Activated CD4-positive, alpha-beta memory T cell treated with anti-CD3 and anti-CD28 coated beads, Interleukin-2, amount 10 ng/mL, durations not matched to agents 7 days and 5 days (primary cell): ENCODE measurements at regions not wholly inside any gene's neighbourhood (a gene's known extent, or its start where the extent isn't known, plus 50 kb on each side); places are given as distances from the start of the nearest gene placed in this dataset.

Experiments used
- CTCF ChIA-PET: fragments of 350-600 bp; sonication (Branson Sonifier 250); formaldehyde crosslinking; loops from one replicate; lab custom pipeline; 2021; ENCODE audit warnings: antibody characterized with exemption, inconsistent platforms; lab: Charles Lee
- POLR2A ChIA-PET: fragments of 350-600 bp; sonication (Branson Sonifier 250); formaldehyde crosslinking; loops from one replicate; lab custom pipeline; 2021; ENCODE audit warnings: antibody characterized with exemption; lab: Charles Lee
- DNase-seq: peaks from one replicate; pipeline ENCODE4 v3.0.0-alpha.2; 2020
- H3K27ac Mint-ChIP-seq: one replicate; pipeline ENCODE4 v1.8.0; 2021; ENCODE audit warnings: mild to moderate bottlenecking, mixed read lengths
- H3K27me3 Mint-ChIP-seq: one replicate; pipeline ENCODE4 v1.8.0; 2021; ENCODE audit warnings: mixed read lengths
- H3K36me3 Mint-ChIP-seq: one replicate; pipeline ENCODE4 v1.8.0; 2021; ENCODE audit warnings: low read depth, mixed read lengths
- H3K4me1 Mint-ChIP-seq: one replicate; pipeline ENCODE4 v1.8.0; 2021; ENCODE audit warnings: mixed read lengths
- H3K4me3 Mint-ChIP-seq: one replicate; pipeline ENCODE4 v1.8.0; 2021; ENCODE audit warnings: mild to moderate bottlenecking, mixed read lengths
- H3K9me3 Mint-ChIP-seq: one replicate; pipeline ENCODE4 v1.8.0; 2021; ENCODE audit warnings: mixed read lengths

- peaks cover 7% of the 10 kb centered on the region for H3K9me3 Mint-ChIP-seq
- no peak overlapping the region for H3K4me3 Mint-ChIP-seq
- H3K27me3 Mint-ChIP-seq = no peaks in the 10 kb centered on the region
- DNase-seq = no peak
- no peaks in the 10 kb centered on the region for H3K4me1 Mint-ChIP-seq
- H3K36me3 Mint-ChIP-seq = no peaks in the 10 kb centered on the region
- ChIA-PET POLR2A (no interaction called here), CTCF (no interaction called here)
- no peak overlapping the region for H3K27ac Mint-ChIP-seq
These were observed 618.8 kb downstream of the TBC1D22A start for GRCh38 chr22:47381240-47381639.

DNA sequence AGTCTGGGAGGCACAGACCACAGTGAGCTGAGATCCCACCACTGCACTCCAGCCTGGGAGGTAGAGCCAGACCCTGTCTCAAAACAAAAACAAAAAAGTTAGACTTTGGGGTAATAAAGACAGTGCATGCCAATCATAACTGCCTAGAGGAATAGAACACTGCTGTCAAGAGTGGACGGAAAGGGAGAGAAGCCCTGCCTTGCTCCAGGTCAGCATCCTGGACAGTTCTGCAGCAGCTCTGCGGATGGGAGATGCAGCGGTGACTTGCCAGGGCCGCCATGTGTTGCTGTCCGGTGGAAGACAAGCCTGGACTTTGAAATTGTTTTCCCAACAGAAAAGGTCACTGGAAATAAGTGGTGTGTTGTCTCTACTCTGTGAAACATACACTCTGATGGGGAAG, 618.2 kb downstream of the TBC1D22A start:
- Mint-ChIP-seq H3K27ac (no peak overlapping the region), H3K36me3 (no peaks in the 10 kb centered on the region), H3K9me3 (peaks cover 7% of the 10 kb centered on the region), H3K4me3 (no peak overlapping the region), H3K4me1 (no peaks in the 10 kb centered on the region), H3K27me3 (no peaks in the 10 kb centered on the region)
- ChIA-PET POLR2A (no interaction called here), CTCF (no interaction called here)
- DNase-seq = no peak

DNA sequence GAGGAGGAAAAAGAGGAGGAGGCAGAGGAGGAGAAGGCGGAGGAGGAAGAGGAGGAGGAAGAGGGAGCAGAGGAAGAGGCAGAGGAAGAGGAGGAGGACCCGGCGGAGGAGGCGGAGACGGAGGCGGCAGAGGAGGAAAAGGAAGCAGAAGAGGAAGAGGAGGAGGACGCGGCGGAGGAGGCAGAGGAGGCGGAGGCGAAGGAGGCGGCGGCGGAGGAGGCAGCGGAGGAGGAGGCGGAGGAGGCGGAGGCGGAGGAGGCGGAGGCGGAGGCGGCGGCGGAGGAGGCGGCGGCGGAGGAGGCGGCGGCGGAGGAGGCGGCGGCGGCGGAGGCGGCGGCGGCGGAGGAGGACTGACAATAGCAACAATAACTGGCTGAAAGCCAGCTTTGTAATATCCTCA, 616.6 kb downstream of the TBC1D22A start:
- ChIA-PET POLR2A (no interaction called here), CTCF (no interaction called here)

GRCh38 chr22:47377926-47378560, 615.6 kb downstream of the TBC1D22A start:
- H3K27ac Mint-ChIP-seq = no peak overlapping the region
- peaks cover 7% of the 10 kb centered on the region for H3K9me3 Mint-ChIP-seq
- no peaks in the 10 kb centered on the region for H3K36me3 Mint-ChIP-seq
- DNase-seq = no peak
- CTCF ChIA-PET = no interaction called here
- POLR2A ChIA-PET = no interaction called here
- no peaks in the 10 kb centered on the region for H3K27me3 Mint-ChIP-seq
- no peaks in the 10 kb centered on the region for H3K4me1 Mint-ChIP-seq
- no peak overlapping the region for H3K4me3 Mint-ChIP-seq

More for the DNA sequence above, 616.6 kb downstream of the TBC1D22A start:
- no peaks in the 10 kb centered on the region for H3K4me1 Mint-ChIP-seq
- no peaks in the 10 kb centered on the region for H3K36me3 Mint-ChIP-seq
- no peak for DNase-seq
- H3K27ac Mint-ChIP-seq = no peak overlapping the region
- no peaks in the 10 kb centered on the region for H3K27me3 Mint-ChIP-seq
- H3K9me3 Mint-ChIP-seq = peaks cover 7% of the 10 kb centered on the region
- H3K4me3 Mint-ChIP-seq = no peak overlapping the region

DNA sequence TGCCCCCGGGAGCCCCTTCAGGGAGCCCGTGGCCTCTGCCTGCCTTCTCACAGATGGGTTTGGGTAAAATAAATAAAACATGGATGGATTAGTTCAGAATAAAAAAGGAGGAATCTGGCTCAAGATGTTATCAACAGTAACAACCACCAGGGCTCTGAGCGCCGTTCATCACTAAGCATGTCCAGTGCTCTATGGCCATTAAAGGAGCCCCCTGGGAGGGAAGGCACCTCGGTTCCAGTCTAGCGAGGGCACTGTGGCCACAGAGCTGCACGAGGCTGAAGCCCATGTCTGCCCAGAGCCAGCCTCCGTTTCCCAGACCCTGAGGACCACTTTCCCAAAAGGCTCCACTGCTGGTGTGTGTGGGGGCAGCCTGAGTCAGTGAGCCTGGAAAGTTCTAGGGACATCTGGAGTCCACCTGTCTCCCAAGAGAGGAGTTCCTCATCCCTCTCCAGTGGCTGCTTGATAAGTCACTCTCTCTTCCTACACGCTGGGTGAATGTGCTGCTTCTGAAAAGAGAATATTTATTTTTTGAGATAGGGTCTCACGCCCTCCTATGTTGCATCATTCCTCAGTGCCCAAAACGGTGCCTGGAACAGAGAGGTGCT, 614.6 kb downstream of the TBC1D22A start:
- no peak for DNase-seq
- ChIA-PET POLR2A (no interaction called here), CTCF (no interaction called here)
- no peaks in the 10 kb centered on the region for H3K27me3 Mint-ChIP-seq
- H3K9me3 Mint-ChIP-seq = peaks cover 7% of the 10 kb centered on the region
- H3K4me3 Mint-ChIP-seq = no peak overlapping the region
- H3K4me1 Mint-ChIP-seq = no peaks in the 10 kb centered on the region
- H3K27ac Mint-ChIP-seq = no peak overlapping the region
- H3K36me3 Mint-ChIP-seq = no peaks in the 10 kb centered on the region

GRCh38 chr22:47376322-47376700, 613.9 kb downstream of the TBC1D22A start:
- Mint-ChIP-seq H3K4me1 (no peaks in the 10 kb centered on the region), H3K9me3 (peaks cover 7% of the 10 kb centered on the region), H3K27ac (no peak overlapping the region), H3K4me3 (no peak overlapping the region), H3K36me3 (no peaks in the 10 kb centered on the region), H3K27me3 (no peaks in the 10 kb centered on the region)
- DNase-seq = no peak
- ChIA-PET POLR2A (no interaction called here), CTCF (no interaction called here)

DNA sequence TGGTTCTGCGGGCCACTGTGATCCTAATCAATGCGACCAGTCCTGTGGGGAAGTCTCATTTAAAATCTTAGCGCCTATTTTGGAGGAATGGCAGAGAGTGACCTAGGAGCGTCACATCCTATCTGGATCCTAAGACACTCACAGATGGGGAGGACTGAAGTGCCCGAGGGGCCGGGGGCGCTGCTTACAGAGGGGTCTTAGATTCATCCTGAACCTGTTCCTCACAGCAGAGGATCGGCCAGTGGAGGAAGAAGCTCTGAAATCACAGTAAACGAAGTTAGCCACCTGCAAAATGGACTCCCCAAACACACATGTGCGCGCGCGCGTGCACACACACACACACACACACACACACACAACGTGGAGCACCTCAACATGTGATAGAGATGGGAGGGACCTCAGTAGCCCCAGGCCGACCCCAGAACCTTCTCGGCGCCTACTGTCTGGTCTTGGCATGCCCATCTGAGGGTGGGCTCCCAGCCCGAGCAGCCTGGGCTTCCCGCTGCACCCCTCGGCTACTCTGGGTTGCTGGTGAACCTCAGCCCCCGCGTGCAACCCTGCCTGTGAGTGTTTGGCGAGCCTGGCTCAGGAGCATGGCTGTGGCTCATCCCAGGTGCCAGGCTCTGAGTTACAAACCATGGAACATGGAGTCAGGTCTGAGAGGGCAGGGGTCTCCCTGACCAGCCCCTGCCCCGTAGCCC, 613.3 kb downstream of the TBC1D22A start:
- Mint-ChIP-seq H3K36me3 (no peaks in the 10 kb centered on the region), H3K4me1 (no peaks in the 10 kb centered on the region), H3K4me3 (no peak overlapping the region), H3K27ac (no peak overlapping the region), H3K9me3 (peaks cover 7% of the 10 kb centered on the region), H3K27me3 (no peaks in the 10 kb centered on the region)
- ChIA-PET POLR2A (no interaction called here), CTCF (no interaction called here)
- no peak for DNase-seq

DNA sequence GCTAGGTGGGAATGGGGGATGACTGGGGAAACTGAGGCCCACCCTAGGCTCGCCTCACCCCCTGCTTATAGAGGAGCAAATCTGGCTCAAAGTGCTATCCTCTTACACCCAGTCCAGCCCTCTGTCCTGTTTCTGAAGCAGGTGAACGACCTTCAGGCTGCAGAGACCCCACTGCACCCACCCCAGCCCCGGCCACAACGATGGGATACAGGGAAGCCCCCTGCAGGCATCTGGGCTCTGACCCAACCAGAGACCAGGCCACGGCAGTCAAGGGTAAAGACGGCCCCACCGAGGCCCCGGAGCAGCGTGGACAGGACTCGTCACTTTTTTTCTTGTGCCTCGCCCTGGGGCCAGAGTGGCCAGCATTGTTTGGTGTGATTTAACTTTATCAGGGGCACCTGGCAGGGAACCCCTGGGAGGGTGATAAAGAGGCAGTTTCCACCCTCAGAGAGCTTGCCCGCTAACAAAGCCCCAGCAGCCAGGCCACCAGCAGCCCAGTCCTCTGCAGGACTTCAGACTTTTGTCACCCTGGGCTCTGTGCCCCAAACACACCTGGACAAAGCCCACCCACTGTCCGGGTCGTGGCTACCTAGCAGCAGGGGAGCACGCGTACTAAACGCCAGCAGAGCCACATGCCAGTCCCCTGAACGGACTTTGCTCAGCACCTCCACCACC, 612.6 kb downstream of the TBC1D22A start:
- Mint-ChIP-seq H3K4me3 (no peak overlapping the region), H3K4me1 (no peaks in the 10 kb centered on the region), H3K36me3 (no peaks in the 10 kb centered on the region), H3K9me3 (peaks cover 7% of the 10 kb centered on the region), H3K27me3 (no peaks in the 10 kb centered on the region), H3K27ac (no peak overlapping the region)
- CTCF ChIA-PET = no interaction called here
- POLR2A ChIA-PET = no interaction called here
- no peak for DNase-seq

DNA sequence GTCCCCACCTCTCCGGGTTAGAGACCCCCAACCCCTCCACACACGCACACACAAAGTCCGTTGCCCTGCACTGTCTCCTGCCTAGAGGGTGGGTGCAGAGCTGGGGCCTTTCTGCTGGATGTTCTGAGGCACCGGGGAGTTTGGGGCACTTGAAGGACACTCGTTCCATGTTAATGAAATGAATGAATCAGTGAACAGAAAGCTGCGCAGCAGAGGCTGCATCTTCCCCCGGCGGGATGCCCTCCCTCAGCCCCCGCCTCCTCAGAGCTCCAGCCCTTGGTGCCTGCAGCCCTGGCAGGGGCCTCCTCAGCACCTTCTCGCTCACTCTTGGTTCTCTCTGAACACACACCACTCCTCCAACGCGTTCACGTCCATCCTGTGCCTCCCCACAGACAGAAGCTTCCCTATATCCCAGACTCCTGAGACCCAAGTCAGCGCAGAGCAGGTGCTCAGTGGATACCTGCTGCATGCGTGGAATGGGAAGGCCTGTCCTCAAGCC, 611.9 kb downstream of the TBC1D22A start:
- Mint-ChIP-seq H3K36me3 (no peaks in the 10 kb centered on the region), H3K27ac (no peak overlapping the region), H3K27me3 (no peaks in the 10 kb centered on the region), H3K4me1 (no peaks in the 10 kb centered on the region), H3K9me3 (peaks cover 7% of the 10 kb centered on the region), H3K4me3 (no peak overlapping the region)
- ChIA-PET POLR2A (no interaction called here), CTCF (no interaction called here)
- no peak for DNase-seq

GRCh38 chr22:47373648-47374272, 611.3 kb downstream of the TBC1D22A start:
- H3K4me3 Mint-ChIP-seq = no peak overlapping the region
- no peaks in the 10 kb centered on the region for H3K4me1 Mint-ChIP-seq
- no peaks in the 10 kb centered on the region for H3K36me3 Mint-ChIP-seq
- CTCF ChIA-PET = no interaction called here
- H3K9me3 Mint-ChIP-seq = peaks cover 6% of the 10 kb centered on the region
- POLR2A ChIA-PET = no interaction called here
- H3K27ac Mint-ChIP-seq = no peak overlapping the region
- DNase-seq = no peak
- no peaks in the 10 kb centered on the region for H3K27me3 Mint-ChIP-seq

- no peaks in the 10 kb centered on the region for H3K36me3 Mint-ChIP-seq
- no peaks in the 10 kb centered on the region for H3K27me3 Mint-ChIP-seq
- DNase-seq = no peak
- ChIA-PET CTCF (no interaction called here), POLR2A (no interaction called here)
- H3K9me3 Mint-ChIP-seq = no peaks in the 10 kb centered on the region
- H3K27ac Mint-ChIP-seq = no peak overlapping the region
- no peaks in the 10 kb centered on the region for H3K4me1 Mint-ChIP-seq
- H3K4me3 Mint-ChIP-seq = no peak overlapping the region
These were observed 610.3 kb downstream of the TBC1D22A start for GRCh38 chr22:47372596-47373385.

DNA sequence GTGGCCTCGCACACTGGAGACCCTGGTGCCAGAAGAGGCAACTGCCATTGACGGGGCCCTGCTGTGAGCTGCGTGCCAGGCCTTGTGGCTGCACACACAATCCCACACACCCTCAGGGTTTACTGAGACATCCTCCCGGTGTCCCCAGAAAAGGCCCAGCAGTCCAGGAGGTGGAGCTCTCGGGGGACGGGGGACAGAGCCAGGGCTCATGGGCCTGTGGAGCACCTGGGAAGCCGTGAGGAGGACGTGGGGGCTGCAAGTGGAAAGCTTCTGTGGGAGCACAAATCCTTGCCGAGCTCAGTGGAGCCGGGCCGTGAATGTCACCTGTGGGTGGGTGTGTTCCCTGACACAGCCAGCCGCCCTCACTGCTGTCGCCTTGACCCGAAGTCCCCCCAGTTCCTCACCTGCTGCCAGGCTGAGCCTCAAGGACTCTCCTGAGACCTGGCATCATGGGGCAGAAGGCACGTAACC, 609.7 kb downstream of the TBC1D22A start:
- CTCF ChIA-PET = no interaction called here
- no peak for DNase-seq
- H3K27ac Mint-ChIP-seq = no peak overlapping the region
- no peaks in the 10 kb centered on the region for H3K9me3 Mint-ChIP-seq
- H3K4me1 Mint-ChIP-seq = no peaks in the 10 kb centered on the region
- H3K4me3 Mint-ChIP-seq = no peak overlapping the region
- no peaks in the 10 kb centered on the region for H3K36me3 Mint-ChIP-seq
- POLR2A ChIA-PET = no interaction called here
- H3K27me3 Mint-ChIP-seq = no peaks in the 10 kb centered on the region
